ENCODE measurements at regions not wholly inside any gene's neighbourhood (a gene's known extent, or its start where the extent isn't known, plus 50 kb on each side); places are given as distances from the start of the nearest gene placed in this dataset.

DNA sequence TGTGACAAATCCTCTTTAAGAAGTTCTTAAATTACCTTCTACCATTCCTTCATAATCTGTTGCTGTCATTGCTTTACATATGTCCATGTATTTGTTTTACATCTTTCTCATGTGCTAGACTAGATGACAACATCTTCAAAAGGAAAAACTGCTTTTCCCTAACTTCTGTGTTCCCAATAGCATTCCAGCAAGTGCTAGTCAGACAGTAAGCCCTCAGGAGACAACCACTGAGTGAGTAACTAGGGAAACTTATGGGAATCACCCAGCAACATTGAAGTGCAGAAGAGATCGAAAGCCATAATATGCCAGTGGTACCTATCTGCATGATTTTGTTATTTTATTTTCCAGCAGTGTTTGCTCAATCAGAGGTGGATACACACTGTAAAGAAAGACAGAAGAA, 889.7 kb upstream of the API5 start:
- TF ChIP-seq, protein P1, sequence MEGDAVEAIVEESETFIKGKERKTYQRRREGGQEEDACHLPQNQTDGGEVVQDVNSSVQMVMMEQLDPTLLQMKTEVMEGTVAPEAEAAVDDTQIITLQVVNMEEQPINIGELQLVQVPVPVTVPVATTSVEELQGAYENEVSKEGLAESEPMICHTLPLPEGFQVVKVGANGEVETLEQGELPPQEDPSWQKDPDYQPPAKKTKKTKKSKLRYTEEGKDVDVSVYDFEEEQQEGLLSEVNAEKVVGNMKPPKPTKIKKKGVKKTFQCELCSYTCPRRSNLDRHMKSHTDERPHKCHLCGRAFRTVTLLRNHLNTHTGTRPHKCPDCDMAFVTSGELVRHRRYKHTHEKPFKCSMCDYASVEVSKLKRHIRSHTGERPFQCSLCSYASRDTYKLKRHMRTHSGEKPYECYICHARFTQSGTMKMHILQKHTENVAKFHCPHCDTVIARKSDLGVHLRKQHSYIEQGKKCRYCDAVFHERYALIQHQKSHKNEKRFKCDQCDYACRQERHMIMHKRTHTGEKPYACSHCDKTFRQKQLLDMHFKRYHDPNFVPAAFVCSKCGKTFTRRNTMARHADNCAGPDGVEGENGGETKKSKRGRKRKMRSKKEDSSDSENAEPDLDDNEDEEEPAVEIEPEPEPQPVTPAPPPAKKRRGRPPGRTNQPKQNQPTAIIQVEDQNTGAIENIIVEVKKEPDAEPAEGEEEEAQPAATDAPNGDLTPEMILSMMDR (IDR thresholded peaks at IDR 0.05): no peak
- TF ChIP-seq TCF7L2 (IDR thresholded peaks at IDR 0.05; ENCODE audit: low read depth, low read length) (no peak), POLR2AphosphoS5 (IDR thresholded peaks at IDR 0.05; ENCODE audit: low read depth, low read length) (no peak), SIN3A (IDR thresholded peaks at IDR 0.05; ENCODE audit: borderline replicate concordance, insufficient read depth, low read depth, low read length) (no peak)
- TF ChIP-seq, protein P2, sequence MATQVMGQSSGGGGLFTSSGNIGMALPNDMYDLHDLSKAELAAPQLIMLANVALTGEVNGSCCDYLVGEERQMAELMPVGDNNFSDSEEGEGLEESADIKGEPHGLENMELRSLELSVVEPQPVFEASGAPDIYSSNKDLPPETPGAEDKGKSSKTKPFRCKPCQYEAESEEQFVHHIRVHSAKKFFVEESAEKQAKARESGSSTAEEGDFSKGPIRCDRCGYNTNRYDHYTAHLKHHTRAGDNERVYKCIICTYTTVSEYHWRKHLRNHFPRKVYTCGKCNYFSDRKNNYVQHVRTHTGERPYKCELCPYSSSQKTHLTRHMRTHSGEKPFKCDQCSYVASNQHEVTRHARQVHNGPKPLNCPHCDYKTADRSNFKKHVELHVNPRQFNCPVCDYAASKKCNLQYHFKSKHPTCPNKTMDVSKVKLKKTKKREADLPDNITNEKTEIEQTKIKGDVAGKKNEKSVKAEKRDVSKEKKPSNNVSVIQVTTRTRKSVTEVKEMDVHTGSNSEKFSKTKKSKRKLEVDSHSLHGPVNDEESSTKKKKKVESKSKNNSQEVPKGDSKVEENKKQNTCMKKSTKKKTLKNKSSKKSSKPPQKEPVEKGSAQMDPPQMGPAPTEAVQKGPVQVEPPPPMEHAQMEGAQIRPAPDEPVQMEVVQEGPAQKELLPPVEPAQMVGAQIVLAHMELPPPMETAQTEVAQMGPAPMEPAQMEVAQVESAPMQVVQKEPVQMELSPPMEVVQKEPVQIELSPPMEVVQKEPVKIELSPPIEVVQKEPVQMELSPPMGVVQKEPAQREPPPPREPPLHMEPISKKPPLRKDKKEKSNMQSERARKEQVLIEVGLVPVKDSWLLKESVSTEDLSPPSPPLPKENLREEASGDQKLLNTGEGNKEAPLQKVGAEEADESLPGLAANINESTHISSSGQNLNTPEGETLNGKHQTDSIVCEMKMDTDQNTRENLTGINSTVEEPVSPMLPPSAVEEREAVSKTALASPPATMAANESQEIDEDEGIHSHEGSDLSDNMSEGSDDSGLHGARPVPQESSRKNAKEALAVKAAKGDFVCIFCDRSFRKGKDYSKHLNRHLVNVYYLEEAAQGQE (IDR thresholded peaks at IDR 0.05; ENCODE audit: insufficient read depth in 1 of 2, low read depth in 2 of 2, low read length in 1 of 2): no peak

All from Panc1 (cell line).